Neural cell (in vitro differentiated cells): ENCODE measurements at regions not wholly inside any gene's neighbourhood (a gene's known extent, or its start where the extent isn't known, plus 50 kb on each side); places are given as distances from the start of the nearest gene placed in this dataset.
"Not testable (repeated sequence)": the region's sequence is repeated elsewhere in the genome, so short reads cannot be mapped to it uniquely, and the experiment has no call there.

Experiments used
- H2AFZ ChIP-seq: fragments of 200-600, 300-800 bp; sonication (generic), shearing (Covaris generic); 2 replicates; pipeline ENCODE4 v1.6.0; 2014; ENCODE audit warnings: low read depth, mild to moderate bottlenecking, antibody characterized with exemption, low read length, moderate library complexity
- H3F3A ChIP-seq: fragments of 200-600 bp; shearing (Covaris generic); 2 replicates; pipeline ENCODE4 v1.6.1; 2016; ENCODE audit warnings: mild to moderate bottlenecking, moderate library complexity, mixed read lengths, antibody characterized with exemption, low read length; ENCODE audit not compliant: insufficient read depth, poor library complexity, severe bottlenecking
- H3K27ac ChIP-seq: fragments of 200-600, 300-800 bp; sonication (generic), shearing (Covaris generic); 2 replicates; pipeline ENCODE4 v1.5.1; 2014; ENCODE audit warnings: mild to moderate bottlenecking, low read length, moderate library complexity
- H3K27me3 ChIP-seq: fragments of 300-800, 200-600 bp; sonication (generic), shearing (Covaris generic); 2 replicates; pipeline ENCODE4 v1.6.0; 2014; ENCODE audit warnings: mild to moderate bottlenecking, low read depth, low read length, moderate library complexity; ENCODE audit not compliant: insufficient read depth
- H3K36me3 ChIP-seq: fragments of 300-800, 200-600 bp; sonication (generic), shearing (Covaris generic); 2 replicates; pipeline ENCODE4 v1.5.1; 2014; ENCODE audit warnings: mild to moderate bottlenecking, antibody characterized with exemption, low read length, moderate library complexity; ENCODE audit not compliant: insufficient read depth
- H3K4me2 ChIP-seq: fragments of 300-800, 200-600 bp; sonication (generic), shearing (Covaris generic); 2 replicates; pipeline ENCODE4 v1.6.0; 2014; ENCODE audit warnings: mild to moderate bottlenecking, low read length
- H3K4me3 ChIP-seq: fragments of 300-800, 200-600 bp; sonication (generic), shearing (Covaris generic); 2 replicates; pipeline ENCODE4 v1.5.1; 2014; ENCODE audit warnings: mild to moderate bottlenecking, low read length, moderate library complexity
- H3K79me2 ChIP-seq: fragments of 200-600 bp; shearing (Covaris generic); replicated peaks from 2 replicates; pipeline ENCODE4 v1.6.0; 2014; ENCODE audit warnings: mild to moderate bottlenecking, low read length, moderate library complexity; ENCODE audit not compliant: insufficient read depth
- H3K9ac ChIP-seq: fragments of 300-800, 200-600 bp; sonication (generic), shearing (Covaris generic); 2 replicates; pipeline ENCODE4 v1.6.1; 2016; ENCODE audit warnings: mild to moderate bottlenecking, low read length, mixed read lengths
- H3K9me2 ChIP-seq: fragments of 200-600 bp; shearing (Covaris generic); 2 replicates; pipeline ENCODE4 v1.6.1; 2016; ENCODE audit warnings: mild to moderate bottlenecking, low read length, mixed read lengths; ENCODE audit not compliant: insufficient read depth
- H3K9me3 ChIP-seq: fragments of 200-600, 300-800 bp; sonication (generic), shearing (Covaris generic); 2 replicates; pipeline ENCODE4 v1.6.1; 2016; ENCODE audit warnings: mild to moderate bottlenecking, mixed run types, low read length, moderate library complexity, mixed read lengths
- H4K20me1 ChIP-seq: fragments of 200-600 bp; shearing (Covaris generic); 2 replicates; pipeline ENCODE4 v1.6.1; 2016; ENCODE audit warnings: mild to moderate bottlenecking, mixed run types; ENCODE audit not compliant: insufficient read depth
- EP300 ChIP-seq: fragments of 450-650 bp; conservative IDR thresholded peaks from 2 replicates; pipeline ENCODE4 v1.6.1; 2014; ENCODE audit warnings: antibody characterized with exemption, mild to moderate bottlenecking, moderate library complexity; ENCODE audit not compliant: poor library complexity, severe bottlenecking
- EZH2 ChIP-seq: fragments of 200-600, 300-800 bp; shearing (Covaris generic), sonication (generic); IDR thresholded peaks from 2 replicates; pipeline ENCODE4 v1.6.1; 2014; ENCODE audit warnings: antibody characterized with exemption, low read length, borderline replicate concordance, mild to moderate bottlenecking; ENCODE audit not compliant: insufficient read depth, poor library complexity, severe bottlenecking
- MXI1 ChIP-seq: fragments of 450-650 bp; conservative IDR thresholded peaks from 2 replicates; pipeline ENCODE4 v1.6.1; 2014; ENCODE audit warnings: antibody characterized with exemption, mild to moderate bottlenecking; ENCODE audit not compliant: poor library complexity, severe bottlenecking
- POLR2AphosphoS5 ChIP-seq: IDR thresholded peaks from 2 replicates; pipeline ENCODE4 v1.6.1; 2012
- RAD21 ChIP-seq: fragments of 450-650 bp; conservative IDR thresholded peaks from 2 replicates; pipeline ENCODE4 v1.6.1; 2014; ENCODE audit warnings: antibody characterized with exemption, mild to moderate bottlenecking, moderate library complexity
- SMC3 ChIP-seq: fragments of 450-650 bp; conservative IDR thresholded peaks from 2 replicates; pipeline ENCODE4 v1.6.1; 2014; ENCODE audit warnings: antibody characterized with exemption, mild to moderate bottlenecking, moderate library complexity; ENCODE audit not compliant: poor library complexity
- TAF1 ChIP-seq: IDR thresholded peaks from 2 replicates; pipeline ENCODE4 v1.6.1; 2012; ENCODE audit warnings: low read depth
- TF ChIP-seq, protein P1 (sequence below): fragments of 450-650 bp; IDR thresholded peaks from 2 replicates; pipeline ENCODE4 v1.5.1; 2014; ENCODE audit warnings: antibody characterized with exemption, mild to moderate bottlenecking, moderate library complexity; ENCODE audit not compliant: poor library complexity, severe bottlenecking
- TF ChIP-seq, protein P2 (sequence below): IDR thresholded peaks from 2 replicates; pipeline ENCODE4 v1.6.1; 2012; ENCODE audit warnings: borderline replicate concordance

DNA sequence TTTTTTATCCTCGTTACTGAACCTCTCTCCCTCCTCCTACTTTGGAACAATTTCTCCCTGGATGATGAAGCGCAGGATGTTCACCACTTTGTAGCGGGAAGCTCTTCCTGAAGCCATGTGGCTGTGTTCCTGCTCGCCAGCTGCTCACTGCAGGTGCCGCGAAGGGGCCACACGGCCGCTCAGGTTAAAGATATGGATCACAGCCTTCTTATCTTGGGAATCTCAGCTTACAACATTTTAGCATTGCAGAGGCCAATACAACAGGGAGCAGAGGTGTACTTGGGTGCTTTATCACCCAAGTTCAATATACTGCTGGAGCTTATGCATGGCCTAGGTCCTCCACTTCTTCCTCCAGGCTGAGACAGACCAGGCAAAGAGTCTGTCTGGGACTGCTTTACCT, 201.2 kb upstream of the G2E3 start:
- Histone ChIP-seq H3K9me3 (no peaks in the 10 kb centered on the region), H3F3A (no peaks in the 10 kb centered on the region), H3K36me3 (no peaks in the 10 kb centered on the region), H3K4me2 (no peak overlapping the region), H3K9ac (no peak overlapping the region), H4K20me1 (no peaks in the 10 kb centered on the region), H3K27me3 (no peaks in the 10 kb centered on the region), H3K27ac (no peak overlapping the region), H2AFZ (no peak overlapping the region), H3K9me2 (no peaks in the 10 kb centered on the region), H3K4me3 (no peak overlapping the region), H3K79me2 (no peaks in the 10 kb centered on the region)
- TF ChIP-seq, protein P1, sequence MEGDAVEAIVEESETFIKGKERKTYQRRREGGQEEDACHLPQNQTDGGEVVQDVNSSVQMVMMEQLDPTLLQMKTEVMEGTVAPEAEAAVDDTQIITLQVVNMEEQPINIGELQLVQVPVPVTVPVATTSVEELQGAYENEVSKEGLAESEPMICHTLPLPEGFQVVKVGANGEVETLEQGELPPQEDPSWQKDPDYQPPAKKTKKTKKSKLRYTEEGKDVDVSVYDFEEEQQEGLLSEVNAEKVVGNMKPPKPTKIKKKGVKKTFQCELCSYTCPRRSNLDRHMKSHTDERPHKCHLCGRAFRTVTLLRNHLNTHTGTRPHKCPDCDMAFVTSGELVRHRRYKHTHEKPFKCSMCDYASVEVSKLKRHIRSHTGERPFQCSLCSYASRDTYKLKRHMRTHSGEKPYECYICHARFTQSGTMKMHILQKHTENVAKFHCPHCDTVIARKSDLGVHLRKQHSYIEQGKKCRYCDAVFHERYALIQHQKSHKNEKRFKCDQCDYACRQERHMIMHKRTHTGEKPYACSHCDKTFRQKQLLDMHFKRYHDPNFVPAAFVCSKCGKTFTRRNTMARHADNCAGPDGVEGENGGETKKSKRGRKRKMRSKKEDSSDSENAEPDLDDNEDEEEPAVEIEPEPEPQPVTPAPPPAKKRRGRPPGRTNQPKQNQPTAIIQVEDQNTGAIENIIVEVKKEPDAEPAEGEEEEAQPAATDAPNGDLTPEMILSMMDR: no peak
- TF ChIP-seq, protein P2, sequence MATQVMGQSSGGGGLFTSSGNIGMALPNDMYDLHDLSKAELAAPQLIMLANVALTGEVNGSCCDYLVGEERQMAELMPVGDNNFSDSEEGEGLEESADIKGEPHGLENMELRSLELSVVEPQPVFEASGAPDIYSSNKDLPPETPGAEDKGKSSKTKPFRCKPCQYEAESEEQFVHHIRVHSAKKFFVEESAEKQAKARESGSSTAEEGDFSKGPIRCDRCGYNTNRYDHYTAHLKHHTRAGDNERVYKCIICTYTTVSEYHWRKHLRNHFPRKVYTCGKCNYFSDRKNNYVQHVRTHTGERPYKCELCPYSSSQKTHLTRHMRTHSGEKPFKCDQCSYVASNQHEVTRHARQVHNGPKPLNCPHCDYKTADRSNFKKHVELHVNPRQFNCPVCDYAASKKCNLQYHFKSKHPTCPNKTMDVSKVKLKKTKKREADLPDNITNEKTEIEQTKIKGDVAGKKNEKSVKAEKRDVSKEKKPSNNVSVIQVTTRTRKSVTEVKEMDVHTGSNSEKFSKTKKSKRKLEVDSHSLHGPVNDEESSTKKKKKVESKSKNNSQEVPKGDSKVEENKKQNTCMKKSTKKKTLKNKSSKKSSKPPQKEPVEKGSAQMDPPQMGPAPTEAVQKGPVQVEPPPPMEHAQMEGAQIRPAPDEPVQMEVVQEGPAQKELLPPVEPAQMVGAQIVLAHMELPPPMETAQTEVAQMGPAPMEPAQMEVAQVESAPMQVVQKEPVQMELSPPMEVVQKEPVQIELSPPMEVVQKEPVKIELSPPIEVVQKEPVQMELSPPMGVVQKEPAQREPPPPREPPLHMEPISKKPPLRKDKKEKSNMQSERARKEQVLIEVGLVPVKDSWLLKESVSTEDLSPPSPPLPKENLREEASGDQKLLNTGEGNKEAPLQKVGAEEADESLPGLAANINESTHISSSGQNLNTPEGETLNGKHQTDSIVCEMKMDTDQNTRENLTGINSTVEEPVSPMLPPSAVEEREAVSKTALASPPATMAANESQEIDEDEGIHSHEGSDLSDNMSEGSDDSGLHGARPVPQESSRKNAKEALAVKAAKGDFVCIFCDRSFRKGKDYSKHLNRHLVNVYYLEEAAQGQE: no peak
- TF ChIP-seq SMC3: no peak
- TF ChIP-seq EP300: no peak
- no peak for TF ChIP-seq MXI1
- TF ChIP-seq TAF1: no peak

DNA sequence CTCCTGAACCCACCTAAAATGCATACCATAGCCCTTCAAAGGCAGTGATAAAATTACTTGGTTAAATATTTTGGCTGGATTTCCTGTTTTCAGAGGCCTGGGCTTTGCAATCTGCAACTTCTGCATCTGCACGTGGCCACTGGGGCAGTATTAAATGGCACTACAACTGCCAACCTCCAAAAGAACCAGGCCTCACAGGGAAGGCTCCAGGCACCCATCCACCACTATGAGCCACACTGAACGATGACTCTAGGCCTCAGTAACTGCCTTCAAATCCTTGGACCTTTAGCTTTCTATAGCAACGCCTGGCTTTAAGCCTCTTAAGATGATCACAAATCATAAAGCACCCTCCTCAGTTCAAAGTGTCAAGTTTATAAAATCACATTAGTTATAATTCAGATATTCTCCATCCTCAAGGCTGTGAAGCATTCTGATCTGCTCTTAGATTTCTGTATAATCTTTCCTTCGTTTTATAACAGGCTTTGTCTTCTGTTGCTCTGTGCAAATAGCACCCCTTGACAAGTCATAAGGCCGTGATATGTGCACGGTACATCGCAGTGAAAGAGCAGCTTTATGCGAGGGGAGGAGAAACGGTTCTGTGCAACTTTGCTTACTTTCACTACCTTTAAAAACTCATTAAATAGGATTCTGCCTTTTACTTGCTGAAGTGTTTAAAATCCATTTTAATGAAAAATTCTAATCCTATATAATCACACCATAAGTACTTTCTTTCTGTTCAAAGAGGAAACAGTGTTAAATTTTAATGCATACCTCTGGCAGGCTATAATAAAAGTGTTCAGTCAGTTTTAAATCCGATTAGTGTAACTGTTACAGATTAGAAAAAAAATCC, 196.4 kb upstream of the G2E3 start:
- no peaks in the 10 kb centered on the region for H3K27me3 ChIP-seq
- H3K9me3 ChIP-seq: no peaks in the 10 kb centered on the region
- H3K36me3 ChIP-seq: no peaks in the 10 kb centered on the region
- no peaks in the 10 kb centered on the region for H3K9me2 ChIP-seq
- no peak overlapping the region for H3K27ac ChIP-seq
- no peak overlapping the region for H3K9ac ChIP-seq
- H3K4me3 ChIP-seq: no peak overlapping the region
- no peak overlapping the region for H2AFZ ChIP-seq
- no peaks in the 10 kb centered on the region for H4K20me1 ChIP-seq
- H3K79me2 ChIP-seq: no peaks in the 10 kb centered on the region
- TF ChIP-seq TAF1: no peak
- TF ChIP-seq, protein P2: no peak
- no peak for TF ChIP-seq MXI1
- no peak for TF ChIP-seq SMC3
- TF ChIP-seq EP300: no peak
- TF ChIP-seq, protein P1: no peak
- no peak for TF ChIP-seq EZH2
- TF ChIP-seq RAD21: no peak
- no peak for TF ChIP-seq POLR2AphosphoS5
- H3F3A ChIP-seq: no peaks in the 10 kb centered on the region
- H3K4me2 ChIP-seq: no peak overlapping the region

DNA sequence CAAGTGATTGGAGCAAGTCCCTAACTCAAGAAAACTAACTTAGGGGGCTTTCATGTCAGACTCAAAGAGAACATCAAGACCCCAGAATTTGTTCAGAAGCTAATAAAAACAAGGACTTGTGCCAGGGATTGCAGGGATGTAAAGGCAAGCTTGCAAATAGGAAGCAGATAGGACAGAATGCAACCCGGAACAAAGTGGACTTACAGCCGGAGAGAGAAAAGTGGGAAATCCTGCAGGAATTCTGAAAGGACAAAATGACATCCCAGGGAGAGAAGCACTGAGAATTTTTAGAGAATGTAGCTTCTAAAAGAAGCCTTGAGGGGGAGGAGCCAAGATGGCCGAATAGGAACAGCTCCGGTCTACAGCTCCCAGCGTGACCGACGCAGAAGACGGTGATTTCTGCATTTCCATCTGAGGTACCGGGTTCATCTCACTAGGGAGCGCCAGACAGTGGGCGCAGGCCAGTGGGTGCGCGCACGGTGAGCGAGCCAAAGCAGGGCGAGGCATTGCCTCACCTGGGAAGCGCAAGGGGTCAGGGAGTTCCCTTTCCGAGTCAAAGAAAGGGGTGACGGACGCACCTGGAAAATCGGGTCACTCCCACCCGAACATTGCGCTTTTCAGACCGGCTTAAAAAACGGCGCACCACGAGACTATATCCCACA, 195.6 kb upstream of the G2E3 start:
- not testable (repeated sequence) for H3K27me3 ChIP-seq, H3K4me2 ChIP-seq, H3K36me3 ChIP-seq, H3K9me2 ChIP-seq, H3K79me2 ChIP-seq, H2AFZ ChIP-seq, H3K4me3 ChIP-seq, H4K20me1 ChIP-seq, H3F3A ChIP-seq, H3K9me3 ChIP-seq, H3K27ac ChIP-seq, H3K9ac ChIP-seq
